Common myeloid progenitor, CD34-positive (primary cell): ENCODE measurements at regions not wholly inside any gene's neighbourhood (a gene's known extent, or its start where the extent isn't known, plus 50 kb on each side); places are given as distances from the start of the nearest gene placed in this dataset.

ENCODE experiments used
- CTCF ChIA-PET: fragments of 350-600 bp; sonication (Branson Sonifier 250); formaldehyde crosslinking; loops from one replicate; lab custom pipeline; 2021; ENCODE audit warnings: antibody characterized with exemption; lab: Charles Lee
- POLR2A ChIA-PET: fragments of 350-600 bp; sonication (Branson Sonifier 250); formaldehyde crosslinking; loops from one replicate; lab custom pipeline; 2021; ENCODE audit warnings: antibody characterized with exemption; lab: Charles Lee
- DNase-seq, 3 donors: peaks; one replicate each; pipeline versions ENCODE4 v3.0.0 to v3.0.0-alpha.2; 2013
- H3K27ac ChIP-seq, 2 experiments: 1 replicate in 1 of 2; 2 replicates in 1 of 2; pipeline ENCODE4 v1.7.0; 2013; ENCODE audit warnings: inconsistent platforms in 2 of 2, low read length in 2 of 2, mild to moderate bottlenecking in 2 of 2, low read depth in 1 of 2, moderate library complexity in 1 of 2; ENCODE audit not compliant: severe bottlenecking in 2 of 2, insufficient read depth in 1 of 2, poor library complexity in 1 of 2
- H3K27me3 ChIP-seq, 5 experiments: replicated peaks in 2 of 5; 1 replicate in 3 of 5; 2 replicates in 2 of 5; pipeline versions ENCODE4 v1.6.1 to v1.7.0; 2013; ENCODE audit warnings: low read length in 4 of 5, mild to moderate bottlenecking in 2 of 5, moderate library complexity in 2 of 5, inconsistent platforms in 1 of 5; ENCODE audit not compliant: insufficient read depth in 5 of 5, control insufficient read depth in 4 of 5
- H3K36me3 ChIP-seq, 4 experiments: 1 replicate in 2 of 4; 2 replicates in 2 of 4; pipeline versions ENCODE4 v1.6.1 to v1.7.0; 2013; ENCODE audit warnings: low read length in 3 of 4, control low read depth in 1 of 4, mild to moderate bottlenecking in 1 of 4; ENCODE audit not compliant: control insufficient read depth in 4 of 4, insufficient read depth in 4 of 4
- H3K4me1 ChIP-seq, 4 experiments: 1 replicate in 3 of 4; 2 replicates in 1 of 4; pipeline versions ENCODE4 v1.6.1 to v1.7.1; 2013; ENCODE audit warnings: low read length in 3 of 4, mild to moderate bottlenecking in 3 of 4, control low read depth in 1 of 4, inconsistent platforms in 1 of 4, moderate library complexity in 1 of 4; ENCODE audit not compliant: control insufficient read depth in 4 of 4, insufficient read depth in 4 of 4; ENCODE audit errors: control extremely low read depth in 1 of 4
- H3K4me3 ChIP-seq, 7 experiments: 1 replicate in 4 of 7; 2 replicates in 3 of 7; pipeline versions ENCODE4 v1.5.1 to v1.7.0; 2013; ENCODE audit warnings: mild to moderate bottlenecking in 7 of 7, low read length in 6 of 7, moderate library complexity in 6 of 7, inconsistent platforms in 2 of 7, low read depth in 2 of 7, control low read depth in 1 of 7; ENCODE audit not compliant: insufficient read depth in 4 of 7, control insufficient read depth in 1 of 7; ENCODE audit errors: extremely low read depth in 1 of 7
- H3K9me3 ChIP-seq, 5 experiments: 1 replicate in 4 of 5; 2 replicates in 1 of 5; pipeline versions ENCODE4 v1.6.1 to v1.7.1; 2013; ENCODE audit warnings: low read length in 4 of 5, mild to moderate bottlenecking in 2 of 5, inconsistent platforms in 1 of 5, low read depth in 1 of 5, moderate library complexity in 1 of 5; ENCODE audit not compliant: control insufficient read depth in 4 of 5, insufficient read depth in 2 of 5; ENCODE audit errors: control extremely low read depth in 1 of 5
- WGBS: methylation state at CpG from one replicate; pipeline ENCODE4 v1.1.5; 2013; ENCODE audit not compliant: insufficient coverage; 5-methylcytosine and 5-hydroxymethylcytosine counted together

GRCh38 chr6:80720824-80721223 lies 614.4 kb downstream of the BCKDHB start:
- H3K27ac ChIP-seq = no peak overlapping the region
- POLR2A ChIA-PET = no interaction called here
- CTCF ChIA-PET = no interaction called here
- 93% methylated on average over 2 of the region's 3 CpGs for WGBS
- H3K9me3 ChIP-seq = no peaks in the 10 kb centered on the region
- H3K4me3 ChIP-seq = no peak overlapping the region
- no peaks in the 10 kb centered on the region for H3K4me1 ChIP-seq
- H3K36me3 ChIP-seq = no peaks in the 10 kb centered on the region
- DNase-seq = no peak
- no peaks in the 10 kb centered on the region for H3K27me3 ChIP-seq

- no peaks in the 10 kb centered on the region for H3K36me3 ChIP-seq
- POLR2A ChIA-PET = no interaction called here
- 95% methylated on average over 5 of the region's 6 CpGs for WGBS
- H3K4me1 ChIP-seq = no peaks in the 10 kb centered on the region
- DNase-seq = no peak
- H3K27me3 ChIP-seq = no peaks in the 10 kb centered on the region
- no peak overlapping the region for H3K27ac ChIP-seq
- H3K9me3 ChIP-seq = no peaks in the 10 kb centered on the region
- CTCF ChIA-PET = no interaction called here
- H3K4me3 ChIP-seq = no peak overlapping the region
Observed at GRCh38 chr6:80714513-80714912, 608.0 kb downstream of the BCKDHB start.

GRCh38 chr6:80698459-80698858 lies 592.0 kb downstream of the BCKDHB start:
- ChIA-PET POLR2A (no interaction called here), CTCF (no interaction called here)
- DNase-seq = no peak
- Histone ChIP-seq H3K4me3 (no peak overlapping the region), H3K27ac (no peak overlapping the region), H3K9me3 (peaks cover 0 to 3% (median 0%) of the 10 kb centered on the region in 5 experiments), H3K27me3 (no peaks in the 10 kb centered on the region), H3K36me3 (no peaks in the 10 kb centered on the region), H3K4me1 (no peaks in the 10 kb centered on the region)
- 93% methylated on average over 3 of the region's 3 CpGs for WGBS

- ChIA-PET CTCF (no interaction called here), POLR2A (no interaction called here)
- H3K36me3 ChIP-seq = no peaks in the 10 kb centered on the region
- no peak overlapping the region for H3K4me3 ChIP-seq
- no peak overlapping the region for H3K27ac ChIP-seq
- no peak for DNase-seq
- H3K27me3 ChIP-seq = no peaks in the 10 kb centered on the region
- H3K9me3 ChIP-seq = peaks cover 0 to 3% (median 0%) of the 10 kb centered on the region in 5 experiments
- H3K4me1 ChIP-seq = no peaks in the 10 kb centered on the region
Observed at GRCh38 chr6:80696268-80696667, 589.8 kb downstream of the BCKDHB start.

- Histone ChIP-seq H3K9me3 (no peaks in the 10 kb centered on the region), H3K4me1 (no peaks in the 10 kb centered on the region), H3K36me3 (no peaks in the 10 kb centered on the region), H3K4me3 (no peak overlapping the region), H3K27me3 (no peaks in the 10 kb centered on the region), H3K27ac (no peak overlapping the region)
- ChIA-PET POLR2A (no interaction called here), CTCF (no interaction called here)
- 81% methylated on average over 5 of the region's 6 CpGs for WGBS
- no peak for DNase-seq
Observed at GRCh38 chr6:80690551-80691131, 584.2 kb downstream of the BCKDHB start.

DNA sequence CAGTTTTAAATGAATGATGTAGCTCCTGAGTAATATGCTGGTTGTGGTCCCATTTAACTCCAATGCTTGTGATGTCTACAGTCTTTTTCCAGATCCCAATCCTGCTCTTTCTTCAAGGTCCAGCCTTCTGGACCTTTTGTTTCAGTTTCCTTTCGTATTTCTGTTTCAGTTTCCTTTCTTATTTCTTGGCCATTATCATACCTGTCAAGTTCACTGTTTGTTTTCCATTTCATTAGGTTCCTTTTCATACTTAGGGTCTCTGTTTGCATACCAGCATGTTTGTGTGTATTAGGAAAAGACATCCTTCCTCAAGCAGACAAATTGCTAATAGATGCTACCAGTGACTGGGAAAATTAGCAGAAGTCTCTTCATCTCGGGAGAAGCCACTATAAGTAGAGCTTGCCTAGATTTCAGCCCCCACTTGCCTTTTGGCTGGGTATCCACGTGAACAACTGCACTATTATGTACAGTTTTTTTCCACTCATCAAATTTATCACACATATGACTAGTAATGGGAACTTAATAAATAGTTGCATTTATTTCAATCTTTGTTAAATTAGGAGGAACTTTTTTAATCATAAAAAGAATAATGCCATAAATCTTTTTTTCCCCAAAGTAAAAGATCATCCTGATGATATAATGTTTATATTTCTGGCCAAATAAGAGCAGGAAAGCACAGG lies 583.4 kb downstream of the BCKDHB start:
- Histone ChIP-seq H3K36me3 (no peaks in the 10 kb centered on the region), H3K4me3 (no peak overlapping the region), H3K4me1 (no peaks in the 10 kb centered on the region), H3K27ac (no peak overlapping the region), H3K27me3 (no peaks in the 10 kb centered on the region), H3K9me3 (no peaks in the 10 kb centered on the region)
- no peak for DNase-seq
- 88% methylated on average over 2 of the region's 3 CpGs for WGBS
- ChIA-PET CTCF (no interaction called here), POLR2A (no interaction called here)

- no peaks in the 10 kb centered on the region for H3K36me3 ChIP-seq
- H3K4me1 ChIP-seq = no peaks in the 10 kb centered on the region
- 100% methylated on average over 1 of the region's 2 CpGs for WGBS
- H3K9me3 ChIP-seq = peaks cover 0 to 3% (median 0%) of the 10 kb centered on the region in 5 experiments
- CTCF ChIA-PET = no interaction called here
- POLR2A ChIA-PET = no interaction called here
- H3K4me3 ChIP-seq = no peak overlapping the region
- no peak for DNase-seq
- H3K27ac ChIP-seq = no peak overlapping the region
- H3K27me3 ChIP-seq = no peaks in the 10 kb centered on the region
Observed at GRCh38 chr6:80679992-80680391, 573.5 kb downstream of the BCKDHB start.
